ENCODE measurements at regions not wholly inside any gene's neighbourhood (a gene's known extent, or its start where the extent isn't known, plus 50 kb on each side); places are given as distances from the start of the nearest gene placed in this dataset.

GRCh38 chr6:21382821-21383449 is 210.6 kb upstream of the SOX4 start:
- Histone ChIP-seq H3K36me3 (ENCODE audit: insufficient read depth, low read length) (no peaks in the 10 kb centered on the region), H3K9me2 (ENCODE audit: insufficient read depth, low read length) (no peaks in the 10 kb centered on the region), H3K9ac (ENCODE audit: low read length) (no peak overlapping the region), H3K79me2 (replicated peaks; ENCODE audit: insufficient read depth, low read length) (no peaks in the 10 kb centered on the region), H2AFZ (ENCODE audit: low read depth, low read length) (no peak overlapping the region), H3K4me2 (ENCODE audit: low read length) (no peak overlapping the region), H3K9me3 (ENCODE audit: low read length) (no peaks in the 10 kb centered on the region), H3K27ac (ENCODE audit: low read length) (no peak overlapping the region), H4K20me1 (ENCODE audit: insufficient read depth) (no peaks in the 10 kb centered on the region), H3K4me3 (ENCODE audit: low read length) (no peak overlapping the region), H3F3A (ENCODE audit: insufficient read depth, low read length, poor library complexity, severe bottlenecking) (no peaks in the 10 kb centered on the region), H3K27me3 (ENCODE audit: insufficient read depth, low read depth, low read length) (no peaks in the 10 kb centered on the region)
- TF ChIP-seq SMC3 (conservative IDR thresholded peaks at IDR 0.05; ENCODE audit: poor library complexity) = no peak
- no peak for TF ChIP-seq TAF1 (IDR thresholded peaks at IDR 0.05; ENCODE audit: low read depth)
- no peak for TF ChIP-seq EZH2 (IDR thresholded peaks at IDR 0.05; ENCODE audit: borderline replicate concordance, insufficient read depth, low read length, poor library complexity, severe bottlenecking)
- TF ChIP-seq CTCF (IDR thresholded peaks at IDR 0.05; ENCODE audit: poor library complexity, severe bottlenecking) = no peak
- no peak for TF ChIP-seq RAD21 (conservative IDR thresholded peaks at IDR 0.05)
- no peak for TF ChIP-seq POLR2AphosphoS5 (IDR thresholded peaks at IDR 0.05)
- no peak for TF ChIP-seq EP300 (conservative IDR thresholded peaks at IDR 0.05; ENCODE audit: poor library complexity, severe bottlenecking)
- TF ChIP-seq REST (IDR thresholded peaks at IDR 0.05; ENCODE audit: borderline replicate concordance) = no peak
- no peak for TF ChIP-seq MXI1 (conservative IDR thresholded peaks at IDR 0.05; ENCODE audit: poor library complexity, severe bottlenecking)

GRCh38 chr6:21383450-21384085 is 210.0 kb upstream of the SOX4 start:
- H3F3A ChIP-seq (ENCODE audit: insufficient read depth, low read length, poor library complexity, severe bottlenecking) = no peaks in the 10 kb centered on the region
- no peak overlapping the region for H3K9ac ChIP-seq (ENCODE audit: low read length)
- no peaks in the 10 kb centered on the region for H3K9me2 ChIP-seq (ENCODE audit: insufficient read depth, low read length)
- no peak overlapping the region for H3K27ac ChIP-seq (ENCODE audit: low read length)
- H2AFZ ChIP-seq (ENCODE audit: low read depth, low read length) = no peak overlapping the region
- H3K9me3 ChIP-seq (ENCODE audit: low read length) = no peaks in the 10 kb centered on the region
- H3K79me2 ChIP-seq (replicated peaks; ENCODE audit: insufficient read depth, low read length) = no peaks in the 10 kb centered on the region
- H3K27me3 ChIP-seq (ENCODE audit: insufficient read depth, low read depth, low read length) = no peaks in the 10 kb centered on the region
- H3K4me3 ChIP-seq (ENCODE audit: low read length) = no peak overlapping the region
- TF ChIP-seq POLR2AphosphoS5 (IDR thresholded peaks at IDR 0.05) (no peak), RAD21 (conservative IDR thresholded peaks at IDR 0.05) (no peak), EZH2 (IDR thresholded peaks at IDR 0.05; ENCODE audit: borderline replicate concordance, insufficient read depth, low read length, poor library complexity, severe bottlenecking) (no peak), CTCF (IDR thresholded peaks at IDR 0.05; ENCODE audit: poor library complexity, severe bottlenecking) (no peak), EP300 (conservative IDR thresholded peaks at IDR 0.05; ENCODE audit: poor library complexity, severe bottlenecking) (no peak), TAF1 (IDR thresholded peaks at IDR 0.05; ENCODE audit: low read depth) (no peak), SMC3 (conservative IDR thresholded peaks at IDR 0.05; ENCODE audit: poor library complexity) (no peak), REST (IDR thresholded peaks at IDR 0.05; ENCODE audit: borderline replicate concordance) (no peak), MXI1 (conservative IDR thresholded peaks at IDR 0.05; ENCODE audit: poor library complexity, severe bottlenecking) (no peak)
- no peak overlapping the region for H3K4me2 ChIP-seq (ENCODE audit: low read length)
- H4K20me1 ChIP-seq (ENCODE audit: insufficient read depth) = no peaks in the 10 kb centered on the region
- no peaks in the 10 kb centered on the region for H3K36me3 ChIP-seq (ENCODE audit: insufficient read depth, low read length)
